BJ (cell line): ENCODE measurements at regions not wholly inside any gene's neighbourhood (a gene's known extent, or its start where the extent isn't known, plus 50 kb on each side); places are given as distances from the start of the nearest gene placed in this dataset.

Experiments used
- CTCF ChIA-PET: fragments of 350-600 bp; formaldehyde crosslinking; extraction: SDS; loops from one replicate; lab custom pipeline; 2021; ENCODE audit warnings: antibody characterized with exemption, inconsistent platforms; lab: Yijun Ruan, JAX
- POLR2A ChIA-PET: fragments of 300-600 bp; sonication (Branson Sonifier 250); formaldehyde crosslinking; extraction: SDS; loops from one replicate; lab custom pipeline; 2021; ENCODE audit warnings: antibody characterized with exemption; lab: Charles Lee
- DNase-seq: peaks from one replicate; pipeline ENCODE4 v3.0.0-alpha.2; 2011; ENCODE audit warnings: low read depth
- H3K27me3 ChIP-seq: 2 replicates; pipeline ENCODE4 v1.6.0; 2011; ENCODE audit warnings: low read length; ENCODE audit not compliant: control insufficient read depth, insufficient read depth
- H3K36me3 ChIP-seq: 2 replicates; pipeline ENCODE4 v1.5.1; 2011; ENCODE audit warnings: low read length; ENCODE audit not compliant: control insufficient read depth, insufficient read depth
- H3K4me3 ChIP-seq: 2 replicates; pipeline ENCODE4 v1.5.1; 2011; ENCODE audit warnings: low read depth, mild to moderate bottlenecking, control low read depth, low read length
- CTCF ChIP-seq: IDR thresholded peaks from 2 replicates; pipeline ENCODE4 v1.5.1; 2011; ENCODE audit warnings: low read depth, mild to moderate bottlenecking, control low read depth, inconsistent platforms, low read length, moderate library complexity; ENCODE audit not compliant: insufficient read depth

GRCh38 chr2:12302140-12302539, 414.6 kb upstream of the TRIB2 start:
- ChIA-PET CTCF (interaction anchor here (1.1 to 1.3 kb wide), 2 partner anchors 209 to 705 kb away, joined by 3 read pairs; no protein-coding TSS in a partner anchor), POLR2A (no interaction called here)
- Histone ChIP-seq H3K4me3 (no peak overlapping the region), H3K36me3 (no peaks in the 10 kb centered on the region), H3K27me3 (no peaks in the 10 kb centered on the region; the same call in 1 of the 2 replicates)
- no peak for DNase-seq
- TF ChIP-seq CTCF = no peak

- no peaks in the 10 kb centered on the region for H3K36me3 ChIP-seq
- H3K27me3 ChIP-seq = no peaks in the 10 kb centered on the region; the same call in 1 of the 2 replicates
- POLR2A ChIA-PET = no interaction called here
- TF ChIP-seq CTCF = no peak
- DNase-seq = no peak
- H3K4me3 ChIP-seq = no peak overlapping the region
- CTCF ChIA-PET = interaction anchor here (1.1 to 1.3 kb wide), 2 partner anchors 210 to 704 kb away, joined by 3 read pairs; no protein-coding TSS in a partner anchor
Observed at GRCh38 chr2:12302691-12303090, 414.0 kb upstream of the TRIB2 start.

- TF ChIP-seq CTCF = no peak
- POLR2A ChIA-PET = no interaction called here
- Histone ChIP-seq H3K27me3 (no peaks in the 10 kb centered on the region; the same call in 1 of the 2 replicates), H3K4me3 (no peak overlapping the region), H3K36me3 (no peaks in the 10 kb centered on the region)
- CTCF ChIA-PET = interaction anchor here (1.3 kb wide), 1 partner anchor 704 kb away, joined by 3 read pairs; no protein-coding TSS in a partner anchor
- DNase-seq = no peak
Observed at GRCh38 chr2:12303181-12304030, 413.3 kb upstream of the TRIB2 start.

GRCh38 chr2:12304564-12305171, 412.1 kb upstream of the TRIB2 start:
- no peak for TF ChIP-seq CTCF
- no peak for DNase-seq
- H3K4me3 ChIP-seq = no peak overlapping the region
- ChIA-PET CTCF (interaction anchor here (0.6 to 0.9 kb wide), 2 partner anchors 12 to 703 kb away, joined by 3 to 4 read pairs; no protein-coding TSS in a partner anchor), POLR2A (no interaction called here)
- H3K27me3 ChIP-seq = no peaks in the 10 kb centered on the region; the same call in none of the 2 replicates
- no peaks in the 10 kb centered on the region for H3K36me3 ChIP-seq

GRCh38 chr2:12305931-12306330, 410.8 kb upstream of the TRIB2 start:
- H3K27me3 ChIP-seq = no peaks in the 10 kb centered on the region; the same call in 1 of the 2 replicates
- no peak for TF ChIP-seq CTCF
- ChIA-PET CTCF (no interaction called here), POLR2A (no interaction called here)
- H3K36me3 ChIP-seq = no peaks in the 10 kb centered on the region
- no peak overlapping the region for H3K4me3 ChIP-seq
- no peak for DNase-seq
